ENCODE measurements at regions not wholly inside any gene's neighbourhood (a gene's known extent, or its start where the extent isn't known, plus 50 kb on each side); places are given as distances from the start of the nearest gene placed in this dataset.

GRCh38 chr2:100212850-100213249, 70.5 kb upstream of the AFF3 start:
- H3K27ac ChIP-seq, result peak overlapping the region; percentile 20; the same call in 1 of the 2 replicates
- TF ChIP-seq CTCF (conservative IDR thresholded peaks at IDR 0.05), result no peak
- no peak for TF ChIP-seq ZFX (IDR thresholded peaks at IDR 0.05)

- TF ChIP-seq ZFX (IDR thresholded peaks at IDR 0.05), result no peak
- TF ChIP-seq CTCF (conservative IDR thresholded peaks at IDR 0.05), result no peak
- no peak overlapping the region for H3K27ac ChIP-seq
These were observed 69.1 kb upstream of the AFF3 start for GRCh38 chr2:100211521-100211920.

- no peak for TF ChIP-seq ZFX (IDR thresholded peaks at IDR 0.05)
- no peak overlapping the region for H3K27ac ChIP-seq
These were observed 65.9 kb upstream of the AFF3 start for GRCh38 chr2:100208141-100208770.

- no peak for TF ChIP-seq ZFX (IDR thresholded peaks at IDR 0.05)
- TF ChIP-seq CTCF (conservative IDR thresholded peaks at IDR 0.05), result no peak
- H3K27ac ChIP-seq, result no peak overlapping the region
These were observed 65.1 kb upstream of the AFF3 start for GRCh38 chr2:100207411-100207885.

GRCh38 chr2:100206731-100207255, 64.4 kb upstream of the AFF3 start:
- TF ChIP-seq ZFX (IDR thresholded peaks at IDR 0.05) (no peak), CTCF (conservative IDR thresholded peaks at IDR 0.05) (no peak)
- H3K27ac ChIP-seq, result no peak overlapping the region

- no peak for TF ChIP-seq ZFX (IDR thresholded peaks at IDR 0.05)
- no peak overlapping the region for H3K27ac ChIP-seq
These were observed 62.8 kb upstream of the AFF3 start for GRCh38 chr2:100205174-100205573.

GRCh38 chr2:100202567-100202966, 60.2 kb upstream of the AFF3 start:
- no peak overlapping the region for H3K27ac ChIP-seq
- no peak for TF ChIP-seq CTCF (conservative IDR thresholded peaks at IDR 0.05)

GRCh38 chr2:100200985-100201384, 58.6 kb upstream of the AFF3 start:
- TF ChIP-seq CTCF (conservative IDR thresholded peaks at IDR 0.05), result no peak
- H3K27ac ChIP-seq, result no peak overlapping the region

All from C4-2B (cell line).